HepG2 (cell line): ENCODE measurements at regions not wholly inside any gene's neighbourhood (a gene's known extent, or its start where the extent isn't known, plus 50 kb on each side); places are given as distances from the start of the nearest gene placed in this dataset.

ENCODE experiments used
- ATAC-seq: fragments of 200-7000 bp; cut with Tn5 transposase; 3 replicates; pipeline ENCODE4 v1.9.1; 2020; ENCODE audit warnings: mild to moderate bottlenecking, moderate library complexity
- BruUV-seq: library from RNA; stranded (reverse); fragments of 400-500 nt; replicated peaks from 2 replicates; lab custom pipeline; 2021; lab: Mats Ljungman, UMichigan
- CTCF ChIA-PET: fragments of 300-600 bp; formaldehyde crosslinking; extraction: SDS; loops from one replicate; lab custom pipeline; 2021; ENCODE audit warnings: low total read pairs, inconsistent platforms, low intra/inter-chr PET ratio; lab: Yijun Ruan, JAX
- POLR2A ChIA-PET: fragments of 350-600 bp; sonication (Branson Sonifier 250); formaldehyde crosslinking; loops from one replicate; lab custom pipeline; 2020; ENCODE audit warnings: antibody characterized with exemption, inconsistent platforms; lab: Yijun Ruan, JAX
- DNase-seq: peaks from one replicate; pipeline ENCODE4 v3.0.0-alpha.2; 2015; ENCODE audit warnings: low spot score
- FAIRE-seq: peaks from 3 replicates; lab custom pipeline; 2011; peaks lifted over from hg19 to GRCh38; lab: Jason Lieb, UNC
- H2AFZ ChIP-seq: one replicate; pipeline ENCODE4 v1.6.1; 2011; ENCODE audit warnings: low read length, inconsistent platforms
- H3K27ac ChIP-seq: fragments of 300-600 bp; 3 replicates; pipeline ENCODE4 v1.8.0; 2011; ENCODE audit warnings: mixed run types, mild to moderate bottlenecking, mixed read lengths, low read length, inconsistent platforms; ENCODE audit not compliant: insufficient read depth; ENCODE audit errors: extremely low read length
- H3K27me3 ChIP-seq, 2 experiments: fragments of 200-600 bp in 1 of 2; 2 replicates in 1 of 2; 3 replicates in 1 of 2; pipeline versions ENCODE4 v1.6.0 to v1.8.0; 2011; ENCODE audit warnings: low read length in 2 of 2, mild to moderate bottlenecking in 2 of 2, moderate library complexity in 2 of 2, inconsistent platforms in 1 of 2; ENCODE audit not compliant: insufficient read depth in 2 of 2, control insufficient read depth in 1 of 2
- H3K36me3 ChIP-seq, 2 experiments: fragments of 200-600 bp in 1 of 2; replicated peaks in 1 of 2; 2 replicates in 1 of 2; 3 replicates in 1 of 2; pipeline versions ENCODE4 v1.5.1 to v1.8.0; 2011; ENCODE audit warnings: low read length in 2 of 2, inconsistent platforms in 1 of 2; ENCODE audit not compliant: insufficient read depth in 2 of 2, control insufficient read depth in 1 of 2
- H3K4me1 ChIP-seq: 2 replicates; pipeline ENCODE4 v1.5.1; 2012; ENCODE audit warnings: low read length, inconsistent platforms; ENCODE audit not compliant: insufficient read depth
- H3K4me2 ChIP-seq: 2 replicates; pipeline ENCODE4 v1.6.0; 2011; ENCODE audit warnings: low read depth, low read length, inconsistent platforms
- H3K4me3 ChIP-seq, 3 experiments: fragments of 200-600 bp in 1 of 3; sonication (generic), shearing (Covaris generic) in 1 of 3; replicated peaks in 1 of 3; 2 replicates each; pipeline ENCODE4 v1.5.1; 2011 to 2016; ENCODE audit warnings: low read length in 3 of 3, inconsistent platforms in 2 of 3, low read depth in 2 of 3, mild to moderate bottlenecking in 2 of 3, control low read depth in 1 of 3, mixed read lengths in 1 of 3; ENCODE audit not compliant: insufficient read depth in 1 of 3
- H3K79me2 ChIP-seq: one replicate; pipeline ENCODE4 v1.6.1; 2011; ENCODE audit warnings: low read length, inconsistent platforms; ENCODE audit not compliant: insufficient read depth
- H3K9ac ChIP-seq: 2 replicates; pipeline ENCODE4 v1.6.0; 2011; ENCODE audit warnings: mild to moderate bottlenecking, low read depth, low read length, inconsistent platforms; ENCODE audit not compliant: insufficient read depth
- H3K9me3 ChIP-seq: 2 replicates; pipeline ENCODE4 v1.5.1; 2012; ENCODE audit warnings: mild to moderate bottlenecking, low read length
- H4K20me1 ChIP-seq: 2 replicates; pipeline ENCODE4 v1.6.0; 2011; ENCODE audit warnings: inconsistent platforms, mild to moderate bottlenecking, low read length, moderate library complexity; ENCODE audit not compliant: insufficient read depth
- CEBPB ChIP-seq: IDR thresholded peaks from 2 replicates; pipeline ENCODE4 v1.6.1; 2011; ENCODE audit warnings: low read depth, low read length, improper control_type of control experiment, borderline replicate concordance
- CEBPG ChIP-seq: IDR thresholded peaks from 2 replicates; pipeline ENCODE4 v1.6.1; 2016
- EP300 ChIP-seq, 3 experiments: sonication (generic) in 1 of 3; formaldehyde crosslinking in 1 of 3; IDR thresholded peaks; 2 replicates each; pipeline versions ENCODE4 v1.5.1 to v1.6.1; 2011 to 2020; ENCODE audit warnings: low read depth in 2 of 3, low read length in 2 of 3, borderline replicate concordance in 1 of 3, improper control_type of control experiment in 1 of 3, mild to moderate bottlenecking in 1 of 3, missing genetic modification reagents in 1 of 3, moderate library complexity in 1 of 3
- HNF4A ChIP-seq: sonication (generic); formaldehyde crosslinking; IDR thresholded peaks from 2 replicates; pipeline ENCODE4 v1.4.0; 2020; ENCODE audit warnings: missing genetic modification reagents
- SNAPC2 ChIP-seq: sonication (generic); formaldehyde crosslinking; IDR thresholded peaks from 2 replicates; pipeline ENCODE4 v1.8.1; 2022; ENCODE audit warnings: mild to moderate bottlenecking, missing genetic modification reagents
- ZIK1 ChIP-seq: sonication (generic); formaldehyde crosslinking; IDR thresholded peaks from 2 replicates; pipeline ENCODE4 v1.5.0; 2020; ENCODE audit warnings: mild to moderate bottlenecking, low read depth, missing genetic modification reagents, borderline replicate concordance
- ZMYM2 ChIP-seq: sonication (generic); formaldehyde crosslinking; IDR thresholded peaks from 2 replicates; pipeline ENCODE4 v1.8.0; 2022; ENCODE audit warnings: mild to moderate bottlenecking, missing genetic modification reagents
- ZNF232 ChIP-seq: sonication (generic); formaldehyde crosslinking; IDR thresholded peaks from 2 replicates; pipeline ENCODE4 v1.4.0; 2020; ENCODE audit warnings: missing genetic modification reagents, borderline replicate concordance
- ZNF263 ChIP-seq: sonication (generic); formaldehyde crosslinking; IDR thresholded peaks from 2 replicates; pipeline ENCODE4 v1.4.0; 2020; ENCODE audit warnings: missing genetic modification reagents
- ZSCAN20 ChIP-seq: sonication (generic); formaldehyde crosslinking; IDR thresholded peaks from 2 replicates; pipeline ENCODE4 v1.4.0; 2020; ENCODE audit warnings: missing genetic modification reagents, mild to moderate bottlenecking, borderline replicate concordance
- WGBS: methylation state at CpG from one replicate; pipeline ENCODE4 v1.1.6; 2017; ENCODE audit warnings: low lambda C conversion rate; 5-methylcytosine and 5-hydroxymethylcytosine counted together
- in situ Hi-C: cut with HindIII; loops from 2 replicates; pipeline ENCODE4 v1.10.0; 2017; ENCODE audit warnings: low pct_unique_long_range_greater_than_20kb; ENCODE audit not compliant: extremely low pct_ligation_motif_present
- intact Hi-C: fragments of 100-400 bp; cut with micrococcal nuclease; formaldehyde crosslinking; loops from one replicate; pipeline ENCODE4 v1.10.0; 2022; ENCODE audit not compliant: unreplicated experiment
- TF ChIP-seq, protein P1 (sequence below): sonication (generic); formaldehyde crosslinking; IDR thresholded peaks from 2 replicates; pipeline ENCODE4 v1.9.0; 2021; ENCODE audit warnings: missing genetic modification reagents, borderline replicate concordance
- TF ChIP-seq, protein P2 (sequence below): IDR thresholded peaks from 2 replicates; pipeline ENCODE4 v1.6.1; 2016; ENCODE audit warnings: control low read depth
- TF ChIP-seq, protein P3 (sequence below): sonication (generic); formaldehyde crosslinking; conservative IDR thresholded peaks from 2 replicates; pipeline ENCODE4 v1.4.0; 2020; ENCODE audit warnings: mild to moderate bottlenecking, missing genetic modification reagents, moderate library complexity
- TF ChIP-seq, protein P4 (sequence below): IDR thresholded peaks from 2 replicates; pipeline ENCODE4 v1.4.0; 2020; ENCODE audit warnings: mild to moderate bottlenecking, missing genetic modification reagents

DNA sequence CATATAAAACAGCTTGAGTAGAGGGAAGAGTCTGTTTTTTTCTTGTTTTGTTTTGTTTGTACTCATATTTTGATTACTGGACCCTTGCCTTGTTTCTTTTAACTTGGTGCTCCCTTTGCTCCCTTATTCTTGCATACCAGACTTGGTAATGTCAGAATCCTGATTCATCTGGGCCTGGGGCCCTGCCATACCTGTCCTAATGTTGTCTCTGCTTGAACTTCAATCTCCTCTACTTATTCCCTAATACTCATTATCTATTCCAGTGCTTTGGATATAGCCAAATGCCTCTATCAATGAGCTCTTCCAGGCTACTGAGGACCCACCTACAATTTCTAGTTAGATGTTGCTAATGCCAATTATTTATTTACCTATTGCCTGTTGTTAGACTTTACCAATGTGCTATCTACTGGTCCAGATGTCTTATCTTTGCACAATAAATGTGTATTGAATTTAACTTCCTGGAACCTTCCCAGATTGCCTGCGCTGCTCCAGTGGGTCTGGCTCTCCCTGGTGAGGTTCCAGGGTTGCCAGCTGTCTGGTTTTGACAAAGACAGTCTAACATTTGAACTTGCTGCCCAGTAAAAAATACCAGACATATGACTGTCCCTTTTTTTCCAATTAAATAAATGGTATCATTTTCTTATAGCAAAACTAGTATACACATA lies 64.4 kb upstream of the ACSL4 start:
- Histone ChIP-seq H3K36me3 (no peaks in the 10 kb centered on the region), H3K27me3 (no peaks in the 10 kb centered on the region), H3K27ac (peak overlapping the region; percentile 44), H3K9me3 (no peaks in the 10 kb centered on the region), H3K4me3 (no peak overlapping the region), H3K9ac (no peak overlapping the region), H2AFZ (no peak overlapping the region), H4K20me1 (no peaks in the 10 kb centered on the region), H3K79me2 (no peaks in the 10 kb centered on the region), H3K4me2 (peak overlapping the region; percentile 35), H3K4me1 (peaks cover 33% of the 10 kb centered on the region)
- BruUV-seq = no TSS peak
- in situ Hi-C loops = no loop called here
- ChIA-PET POLR2A (interaction anchor here (1.9 kb wide), 1 partner anchor 33 kb away, joined by 5 read pairs; no protein-coding TSS in a partner anchor), CTCF (no interaction called here)
- ATAC-seq (peak; percentile 81), FAIRE-seq (peak; percentile 81), DNase-seq (peak; percentile 54)
- 93% methylated on average over 1 of the region's 1 CpG for WGBS
- intact Hi-C loops = no loop called here
- TF ChIP-seq HNF4A (CRISPR knock-in tag) = peak; percentile 61
- no peak for TF ChIP-seq ZMYM2 (CRISPR knock-in tag)
- TF ChIP-seq EP300 (IDR thresholded peaks at IDR 0.05; ENCODE audit: low read depth in 2 of 2, low read length in 2 of 2) = 0 out of 4 replicates have a peak, but pooled peaks of 1 of the 2 experiments have one; percentile 11
- no peak for TF ChIP-seq EP300 (CRISPR knock-in tag; IDR thresholded peaks at IDR 0.05; ENCODE audit: borderline replicate concordance)
- TF ChIP-seq SNAPC2 (CRISPR knock-in tag) = no peak
- peak; percentile 26; the same call in 1 of the 2 replicates for TF ChIP-seq ZNF263 (CRISPR knock-in tag)
- no peak for TF ChIP-seq ZNF232 (CRISPR knock-in tag)
- TF ChIP-seq, protein P1, sequence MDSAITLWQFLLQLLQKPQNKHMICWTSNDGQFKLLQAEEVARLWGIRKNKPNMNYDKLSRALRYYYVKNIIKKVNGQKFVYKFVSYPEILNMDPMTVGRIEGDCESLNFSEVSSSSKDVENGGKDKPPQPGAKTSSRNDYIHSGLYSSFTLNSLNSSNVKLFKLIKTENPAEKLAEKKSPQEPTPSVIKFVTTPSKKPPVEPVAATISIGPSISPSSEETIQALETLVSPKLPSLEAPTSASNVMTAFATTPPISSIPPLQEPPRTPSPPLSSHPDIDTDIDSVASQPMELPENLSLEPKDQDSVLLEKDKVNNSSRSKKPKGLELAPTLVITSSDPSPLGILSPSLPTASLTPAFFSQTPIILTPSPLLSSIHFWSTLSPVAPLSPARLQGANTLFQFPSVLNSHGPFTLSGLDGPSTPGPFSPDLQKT (CRISPR knock-in tag) = no peak
- TF ChIP-seq CEBPG (CRISPR knock-in tag) = peak; percentile 65
- TF ChIP-seq CEBPB = peak; percentile 72
- no peak for TF ChIP-seq ZIK1 (CRISPR knock-in tag)
- TF ChIP-seq, protein P2, sequence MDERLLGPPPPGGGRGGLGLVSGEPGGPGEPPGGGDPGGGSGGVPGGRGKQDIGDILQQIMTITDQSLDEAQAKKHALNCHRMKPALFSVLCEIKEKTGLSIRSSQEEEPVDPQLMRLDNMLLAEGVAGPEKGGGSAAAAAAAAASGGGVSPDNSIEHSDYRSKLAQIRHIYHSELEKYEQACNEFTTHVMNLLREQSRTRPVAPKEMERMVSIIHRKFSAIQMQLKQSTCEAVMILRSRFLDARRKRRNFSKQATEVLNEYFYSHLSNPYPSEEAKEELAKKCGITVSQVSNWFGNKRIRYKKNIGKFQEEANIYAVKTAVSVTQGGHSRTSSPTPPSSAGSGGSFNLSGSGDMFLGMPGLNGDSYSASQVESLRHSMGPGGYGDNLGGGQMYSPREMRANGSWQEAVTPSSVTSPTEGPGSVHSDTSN (CRISPR knock-in tag) = no peak
- TF ChIP-seq ZSCAN20 (CRISPR knock-in tag) = no peak
- TF ChIP-seq, protein P3, sequence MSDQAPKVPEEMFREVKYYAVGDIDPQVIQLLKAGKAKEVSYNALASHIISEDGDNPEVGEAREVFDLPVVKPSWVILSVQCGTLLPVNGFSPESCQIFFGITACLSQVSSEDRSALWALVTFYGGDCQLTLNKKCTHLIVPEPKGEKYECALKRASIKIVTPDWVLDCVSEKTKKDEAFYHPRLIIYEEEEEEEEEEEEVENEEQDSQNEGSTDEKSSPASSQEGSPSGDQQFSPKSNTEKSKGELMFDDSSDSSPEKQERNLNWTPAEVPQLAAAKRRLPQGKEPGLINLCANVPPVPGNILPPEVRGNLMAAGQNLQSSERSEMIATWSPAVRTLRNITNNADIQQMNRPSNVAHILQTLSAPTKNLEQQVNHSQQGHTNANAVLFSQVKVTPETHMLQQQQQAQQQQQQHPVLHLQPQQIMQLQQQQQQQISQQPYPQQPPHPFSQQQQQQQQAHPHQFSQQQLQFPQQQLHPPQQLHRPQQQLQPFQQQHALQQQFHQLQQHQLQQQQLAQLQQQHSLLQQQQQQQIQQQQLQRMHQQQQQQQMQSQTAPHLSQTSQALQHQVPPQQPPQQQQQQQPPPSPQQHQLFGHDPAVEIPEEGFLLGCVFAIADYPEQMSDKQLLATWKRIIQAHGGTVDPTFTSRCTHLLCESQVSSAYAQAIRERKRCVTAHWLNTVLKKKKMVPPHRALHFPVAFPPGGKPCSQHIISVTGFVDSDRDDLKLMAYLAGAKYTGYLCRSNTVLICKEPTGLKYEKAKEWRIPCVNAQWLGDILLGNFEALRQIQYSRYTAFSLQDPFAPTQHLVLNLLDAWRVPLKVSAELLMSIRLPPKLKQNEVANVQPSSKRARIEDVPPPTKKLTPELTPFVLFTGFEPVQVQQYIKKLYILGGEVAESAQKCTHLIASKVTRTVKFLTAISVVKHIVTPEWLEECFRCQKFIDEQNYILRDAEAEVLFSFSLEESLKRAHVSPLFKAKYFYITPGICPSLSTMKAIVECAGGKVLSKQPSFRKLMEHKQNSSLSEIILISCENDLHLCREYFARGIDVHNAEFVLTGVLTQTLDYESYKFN = peak; percentile 59
- TF ChIP-seq, protein P4, sequence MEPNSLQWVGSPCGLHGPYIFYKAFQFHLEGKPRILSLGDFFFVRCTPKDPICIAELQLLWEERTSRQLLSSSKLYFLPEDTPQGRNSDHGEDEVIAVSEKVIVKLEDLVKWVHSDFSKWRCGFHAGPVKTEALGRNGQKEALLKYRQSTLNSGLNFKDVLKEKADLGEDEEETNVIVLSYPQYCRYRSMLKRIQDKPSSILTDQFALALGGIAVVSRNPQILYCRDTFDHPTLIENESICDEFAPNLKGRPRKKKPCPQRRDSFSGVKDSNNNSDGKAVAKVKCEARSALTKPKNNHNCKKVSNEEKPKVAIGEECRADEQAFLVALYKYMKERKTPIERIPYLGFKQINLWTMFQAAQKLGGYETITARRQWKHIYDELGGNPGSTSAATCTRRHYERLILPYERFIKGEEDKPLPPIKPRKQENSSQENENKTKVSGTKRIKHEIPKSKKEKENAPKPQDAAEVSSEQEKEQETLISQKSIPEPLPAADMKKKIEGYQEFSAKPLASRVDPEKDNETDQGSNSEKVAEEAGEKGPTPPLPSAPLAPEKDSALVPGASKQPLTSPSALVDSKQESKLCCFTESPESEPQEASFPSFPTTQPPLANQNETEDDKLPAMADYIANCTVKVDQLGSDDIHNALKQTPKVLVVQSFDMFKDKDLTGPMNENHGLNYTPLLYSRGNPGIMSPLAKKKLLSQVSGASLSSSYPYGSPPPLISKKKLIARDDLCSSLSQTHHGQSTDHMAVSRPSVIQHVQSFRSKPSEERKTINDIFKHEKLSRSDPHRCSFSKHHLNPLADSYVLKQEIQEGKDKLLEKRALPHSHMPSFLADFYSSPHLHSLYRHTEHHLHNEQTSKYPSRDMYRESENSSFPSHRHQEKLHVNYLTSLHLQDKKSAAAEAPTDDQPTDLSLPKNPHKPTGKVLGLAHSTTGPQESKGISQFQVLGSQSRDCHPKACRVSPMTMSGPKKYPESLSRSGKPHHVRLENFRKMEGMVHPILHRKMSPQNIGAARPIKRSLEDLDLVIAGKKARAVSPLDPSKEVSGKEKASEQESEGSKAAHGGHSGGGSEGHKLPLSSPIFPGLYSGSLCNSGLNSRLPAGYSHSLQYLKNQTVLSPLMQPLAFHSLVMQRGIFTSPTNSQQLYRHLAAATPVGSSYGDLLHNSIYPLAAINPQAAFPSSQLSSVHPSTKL (CRISPR knock-in tag) = peak; percentile 28; the same call in 1 of the 2 replicates
